ENCODE measurements at regions not wholly inside any gene's neighbourhood (a gene's known extent, or its start where the extent isn't known, plus 50 kb on each side); places are given as distances from the start of the nearest gene placed in this dataset.

- BruUV-seq (replicated peaks): no TSS peak
- POLR2A ChIA-PET (ENCODE audit: low non-redundant PET): no interaction called here
- TF ChIP-seq EZH2 (IDR thresholded peaks at IDR 0.05; ENCODE audit: borderline replicate concordance, low read depth, low read length, poor library complexity, severe bottlenecking): no peak
- no peak for TF ChIP-seq CTCF (conservative IDR thresholded peaks at IDR 0.05; ENCODE audit: low read depth, low read length)
- Histone ChIP-seq H3K4me1 (ENCODE audit: insufficient read depth, low read length, poor library complexity, severe bottlenecking) (no peaks in the 10 kb centered on the region), H3K4me3 (ENCODE audit: low read depth, low read length, poor library complexity, severe bottlenecking) (no peak overlapping the region), H3K36me3 (ENCODE audit: insufficient read depth, low read length, poor library complexity, severe bottlenecking) (no peaks in the 10 kb centered on the region), H3K27me3 (replicated peaks; ENCODE audit: insufficient read depth, low read depth, low read length, poor library complexity) (no peaks in the 10 kb centered on the region), H3K27ac (ENCODE audit: low read depth, low read length, poor library complexity, severe bottlenecking) (no peak overlapping the region), H3K9me3 (ENCODE audit: low read depth, low read length, poor library complexity, severe bottlenecking) (no peaks in the 10 kb centered on the region)
- DNase-seq (ENCODE audit: low spot score): no peak
- CTCF ChIA-PET: no interaction called here
- intact Hi-C loops (cut with micrococcal nuclease; ENCODE audit: unreplicated experiment): no loop called here
Observed at GRCh38 chr3:176120507-176120906, 1076.8 kb downstream of the TBL1XR1 start.

DNA sequence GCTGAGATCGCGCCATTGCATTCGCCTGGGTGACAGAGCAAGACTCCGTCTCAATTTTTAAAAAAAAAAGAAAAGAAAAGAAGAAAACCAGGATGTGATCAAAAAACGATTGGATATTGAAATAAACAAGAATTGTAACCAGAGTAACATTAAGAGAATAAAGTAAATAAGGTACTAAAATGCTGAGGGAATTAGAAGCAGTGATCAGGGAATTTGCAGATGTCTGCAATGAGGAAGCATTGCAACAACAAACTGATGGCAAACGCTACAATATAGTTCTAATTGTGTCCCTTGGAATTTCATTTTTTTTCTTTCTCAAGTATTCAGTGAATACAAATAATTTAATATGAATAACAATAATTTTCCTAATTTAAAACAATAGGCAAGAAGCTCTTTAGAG, 1077.5 kb downstream of the TBL1XR1 start:
- no peaks in the 10 kb centered on the region for H3K36me3 ChIP-seq (ENCODE audit: insufficient read depth, low read length, poor library complexity, severe bottlenecking)
- H3K4me3 ChIP-seq (ENCODE audit: low read depth, low read length, poor library complexity, severe bottlenecking): no peak overlapping the region
- H3K4me1 ChIP-seq (ENCODE audit: insufficient read depth, low read length, poor library complexity, severe bottlenecking): no peaks in the 10 kb centered on the region
- ChIA-PET CTCF (no interaction called here), POLR2A (ENCODE audit: low non-redundant PET) (no interaction called here)
- no peaks in the 10 kb centered on the region for H3K27me3 ChIP-seq (replicated peaks; ENCODE audit: insufficient read depth, low read depth, low read length, poor library complexity)
- DNase-seq (ENCODE audit: low spot score): no peak
- no TSS peak for BruUV-seq (replicated peaks)
- intact Hi-C loops (cut with micrococcal nuclease; ENCODE audit: unreplicated experiment): no loop called here
- TF ChIP-seq EZH2 (IDR thresholded peaks at IDR 0.05; ENCODE audit: borderline replicate concordance, low read depth, low read length, poor library complexity, severe bottlenecking) (no peak), CTCF (conservative IDR thresholded peaks at IDR 0.05; ENCODE audit: low read depth, low read length) (no peak)
- no peak overlapping the region for H3K27ac ChIP-seq (ENCODE audit: low read depth, low read length, poor library complexity, severe bottlenecking)
- H3K9me3 ChIP-seq (ENCODE audit: low read depth, low read length, poor library complexity, severe bottlenecking): no peaks in the 10 kb centered on the region

- BruUV-seq (replicated peaks): no TSS peak
- intact Hi-C loops (cut with micrococcal nuclease; ENCODE audit: unreplicated experiment): no loop called here
- CTCF ChIA-PET: no interaction called here
Observed at GRCh38 chr3:176106380-176106779, 1090.9 kb downstream of the TBL1XR1 start.

More at GRCh38 chr3:176106380-176106779, 1090.9 kb downstream of the TBL1XR1 start:
- Histone ChIP-seq H3K4me3 (ENCODE audit: low read depth, low read length, poor library complexity, severe bottlenecking) (no peak overlapping the region), H3K27me3 (replicated peaks; ENCODE audit: insufficient read depth, low read depth, low read length, poor library complexity) (no peaks in the 10 kb centered on the region), H3K9me3 (ENCODE audit: low read depth, low read length, poor library complexity, severe bottlenecking) (no peaks in the 10 kb centered on the region), H3K36me3 (ENCODE audit: insufficient read depth, low read length, poor library complexity, severe bottlenecking) (no peaks in the 10 kb centered on the region), H3K4me1 (ENCODE audit: insufficient read depth, low read length, poor library complexity, severe bottlenecking) (no peaks in the 10 kb centered on the region), H3K27ac (ENCODE audit: low read depth, low read length, poor library complexity, severe bottlenecking) (no peak overlapping the region)
- DNase-seq (ENCODE audit: low spot score): no peak
- no peak for TF ChIP-seq CTCF (conservative IDR thresholded peaks at IDR 0.05; ENCODE audit: low read depth, low read length)
- no peak for TF ChIP-seq EZH2 (IDR thresholded peaks at IDR 0.05; ENCODE audit: borderline replicate concordance, low read depth, low read length, poor library complexity, severe bottlenecking)
- POLR2A ChIA-PET (ENCODE audit: low non-redundant PET): no interaction called here
